Neural cell (in vitro differentiated cells): ENCODE measurements at regions not wholly inside any gene's neighbourhood (a gene's known extent, or its start where the extent isn't known, plus 50 kb on each side); places are given as distances from the start of the nearest gene placed in this dataset.

Experiments
- H2AFZ ChIP-seq: fragments of 200-600, 300-800 bp; sonication (generic), shearing (Covaris generic); 2 replicates; pipeline ENCODE4 v1.6.0; 2014; ENCODE audit warnings: low read depth, mild to moderate bottlenecking, antibody characterized with exemption, low read length, moderate library complexity
- H3F3A ChIP-seq: fragments of 200-600 bp; shearing (Covaris generic); 2 replicates; pipeline ENCODE4 v1.6.1; 2016; ENCODE audit warnings: mild to moderate bottlenecking, moderate library complexity, mixed read lengths, antibody characterized with exemption, low read length; ENCODE audit not compliant: insufficient read depth, poor library complexity, severe bottlenecking
- H3K27ac ChIP-seq: fragments of 200-600, 300-800 bp; sonication (generic), shearing (Covaris generic); 2 replicates; pipeline ENCODE4 v1.5.1; 2014; ENCODE audit warnings: mild to moderate bottlenecking, low read length, moderate library complexity
- H3K27me3 ChIP-seq: fragments of 300-800, 200-600 bp; sonication (generic), shearing (Covaris generic); 2 replicates; pipeline ENCODE4 v1.6.0; 2014; ENCODE audit warnings: mild to moderate bottlenecking, low read depth, low read length, moderate library complexity; ENCODE audit not compliant: insufficient read depth
- H3K36me3 ChIP-seq: fragments of 300-800, 200-600 bp; sonication (generic), shearing (Covaris generic); 2 replicates; pipeline ENCODE4 v1.5.1; 2014; ENCODE audit warnings: mild to moderate bottlenecking, antibody characterized with exemption, low read length, moderate library complexity; ENCODE audit not compliant: insufficient read depth
- H3K4me2 ChIP-seq: fragments of 300-800, 200-600 bp; sonication (generic), shearing (Covaris generic); 2 replicates; pipeline ENCODE4 v1.6.0; 2014; ENCODE audit warnings: mild to moderate bottlenecking, low read length
- H3K4me3 ChIP-seq: fragments of 300-800, 200-600 bp; sonication (generic), shearing (Covaris generic); 2 replicates; pipeline ENCODE4 v1.5.1; 2014; ENCODE audit warnings: mild to moderate bottlenecking, low read length, moderate library complexity
- H3K79me2 ChIP-seq: fragments of 200-600 bp; shearing (Covaris generic); replicated peaks from 2 replicates; pipeline ENCODE4 v1.6.0; 2014; ENCODE audit warnings: mild to moderate bottlenecking, low read length, moderate library complexity; ENCODE audit not compliant: insufficient read depth
- H3K9ac ChIP-seq: fragments of 300-800, 200-600 bp; sonication (generic), shearing (Covaris generic); 2 replicates; pipeline ENCODE4 v1.6.1; 2016; ENCODE audit warnings: mild to moderate bottlenecking, low read length, mixed read lengths
- H3K9me2 ChIP-seq: fragments of 200-600 bp; shearing (Covaris generic); 2 replicates; pipeline ENCODE4 v1.6.1; 2016; ENCODE audit warnings: mild to moderate bottlenecking, low read length, mixed read lengths; ENCODE audit not compliant: insufficient read depth
- H3K9me3 ChIP-seq: fragments of 200-600, 300-800 bp; sonication (generic), shearing (Covaris generic); 2 replicates; pipeline ENCODE4 v1.6.1; 2016; ENCODE audit warnings: mild to moderate bottlenecking, mixed run types, low read length, moderate library complexity, mixed read lengths
- H4K20me1 ChIP-seq: fragments of 200-600 bp; shearing (Covaris generic); 2 replicates; pipeline ENCODE4 v1.6.1; 2016; ENCODE audit warnings: mild to moderate bottlenecking, mixed run types; ENCODE audit not compliant: insufficient read depth
- EP300 ChIP-seq: fragments of 450-650 bp; conservative IDR thresholded peaks from 2 replicates; pipeline ENCODE4 v1.6.1; 2014; ENCODE audit warnings: antibody characterized with exemption, mild to moderate bottlenecking, moderate library complexity; ENCODE audit not compliant: poor library complexity, severe bottlenecking
- EZH2 ChIP-seq: fragments of 200-600, 300-800 bp; shearing (Covaris generic), sonication (generic); IDR thresholded peaks from 2 replicates; pipeline ENCODE4 v1.6.1; 2014; ENCODE audit warnings: antibody characterized with exemption, low read length, borderline replicate concordance, mild to moderate bottlenecking; ENCODE audit not compliant: insufficient read depth, poor library complexity, severe bottlenecking
- MXI1 ChIP-seq: fragments of 450-650 bp; conservative IDR thresholded peaks from 2 replicates; pipeline ENCODE4 v1.6.1; 2014; ENCODE audit warnings: antibody characterized with exemption, mild to moderate bottlenecking; ENCODE audit not compliant: poor library complexity, severe bottlenecking
- POLR2AphosphoS5 ChIP-seq: IDR thresholded peaks from 2 replicates; pipeline ENCODE4 v1.6.1; 2012
- RAD21 ChIP-seq: fragments of 450-650 bp; conservative IDR thresholded peaks from 2 replicates; pipeline ENCODE4 v1.6.1; 2014; ENCODE audit warnings: antibody characterized with exemption, mild to moderate bottlenecking, moderate library complexity
- SMC3 ChIP-seq: fragments of 450-650 bp; conservative IDR thresholded peaks from 2 replicates; pipeline ENCODE4 v1.6.1; 2014; ENCODE audit warnings: antibody characterized with exemption, mild to moderate bottlenecking, moderate library complexity; ENCODE audit not compliant: poor library complexity
- TAF1 ChIP-seq: IDR thresholded peaks from 2 replicates; pipeline ENCODE4 v1.6.1; 2012; ENCODE audit warnings: low read depth
- TF ChIP-seq, protein P1 (sequence below): fragments of 450-650 bp; IDR thresholded peaks from 2 replicates; pipeline ENCODE4 v1.5.1; 2014; ENCODE audit warnings: antibody characterized with exemption, mild to moderate bottlenecking, moderate library complexity; ENCODE audit not compliant: poor library complexity, severe bottlenecking
- TF ChIP-seq, protein P2 (sequence below): IDR thresholded peaks from 2 replicates; pipeline ENCODE4 v1.6.1; 2012; ENCODE audit warnings: borderline replicate concordance

- TF ChIP-seq EP300 = no peak
Measured at GRCh38 chr2:136058262-136058661, 59.7 kb downstream of the CXCR4 start (continued).

DNA sequence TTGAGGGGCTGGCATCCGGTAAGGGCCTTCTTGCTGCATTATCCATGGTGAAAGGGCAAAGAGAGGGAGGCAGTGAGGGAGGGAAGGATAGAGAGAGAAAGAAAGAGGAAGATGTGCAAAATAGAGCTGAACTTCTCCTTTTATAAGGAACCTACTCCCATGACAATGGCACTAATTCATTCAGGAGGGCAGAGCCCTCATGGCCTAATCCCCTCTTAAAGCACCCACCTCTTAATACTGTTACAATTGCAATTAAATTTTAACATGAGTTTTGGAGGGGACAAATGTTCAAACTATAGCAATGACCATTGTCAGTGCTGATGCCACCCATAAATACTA is 60.2 kb downstream of the CXCR4 start:
- H3K9me3 ChIP-seq = no peaks in the 10 kb centered on the region
- no peaks in the 10 kb centered on the region for H3K9me2 ChIP-seq
- no peak overlapping the region for H3K27ac ChIP-seq
- no peak for TF ChIP-seq POLR2AphosphoS5
- TF ChIP-seq, protein P1, sequence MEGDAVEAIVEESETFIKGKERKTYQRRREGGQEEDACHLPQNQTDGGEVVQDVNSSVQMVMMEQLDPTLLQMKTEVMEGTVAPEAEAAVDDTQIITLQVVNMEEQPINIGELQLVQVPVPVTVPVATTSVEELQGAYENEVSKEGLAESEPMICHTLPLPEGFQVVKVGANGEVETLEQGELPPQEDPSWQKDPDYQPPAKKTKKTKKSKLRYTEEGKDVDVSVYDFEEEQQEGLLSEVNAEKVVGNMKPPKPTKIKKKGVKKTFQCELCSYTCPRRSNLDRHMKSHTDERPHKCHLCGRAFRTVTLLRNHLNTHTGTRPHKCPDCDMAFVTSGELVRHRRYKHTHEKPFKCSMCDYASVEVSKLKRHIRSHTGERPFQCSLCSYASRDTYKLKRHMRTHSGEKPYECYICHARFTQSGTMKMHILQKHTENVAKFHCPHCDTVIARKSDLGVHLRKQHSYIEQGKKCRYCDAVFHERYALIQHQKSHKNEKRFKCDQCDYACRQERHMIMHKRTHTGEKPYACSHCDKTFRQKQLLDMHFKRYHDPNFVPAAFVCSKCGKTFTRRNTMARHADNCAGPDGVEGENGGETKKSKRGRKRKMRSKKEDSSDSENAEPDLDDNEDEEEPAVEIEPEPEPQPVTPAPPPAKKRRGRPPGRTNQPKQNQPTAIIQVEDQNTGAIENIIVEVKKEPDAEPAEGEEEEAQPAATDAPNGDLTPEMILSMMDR = no peak
- TF ChIP-seq, protein P2, sequence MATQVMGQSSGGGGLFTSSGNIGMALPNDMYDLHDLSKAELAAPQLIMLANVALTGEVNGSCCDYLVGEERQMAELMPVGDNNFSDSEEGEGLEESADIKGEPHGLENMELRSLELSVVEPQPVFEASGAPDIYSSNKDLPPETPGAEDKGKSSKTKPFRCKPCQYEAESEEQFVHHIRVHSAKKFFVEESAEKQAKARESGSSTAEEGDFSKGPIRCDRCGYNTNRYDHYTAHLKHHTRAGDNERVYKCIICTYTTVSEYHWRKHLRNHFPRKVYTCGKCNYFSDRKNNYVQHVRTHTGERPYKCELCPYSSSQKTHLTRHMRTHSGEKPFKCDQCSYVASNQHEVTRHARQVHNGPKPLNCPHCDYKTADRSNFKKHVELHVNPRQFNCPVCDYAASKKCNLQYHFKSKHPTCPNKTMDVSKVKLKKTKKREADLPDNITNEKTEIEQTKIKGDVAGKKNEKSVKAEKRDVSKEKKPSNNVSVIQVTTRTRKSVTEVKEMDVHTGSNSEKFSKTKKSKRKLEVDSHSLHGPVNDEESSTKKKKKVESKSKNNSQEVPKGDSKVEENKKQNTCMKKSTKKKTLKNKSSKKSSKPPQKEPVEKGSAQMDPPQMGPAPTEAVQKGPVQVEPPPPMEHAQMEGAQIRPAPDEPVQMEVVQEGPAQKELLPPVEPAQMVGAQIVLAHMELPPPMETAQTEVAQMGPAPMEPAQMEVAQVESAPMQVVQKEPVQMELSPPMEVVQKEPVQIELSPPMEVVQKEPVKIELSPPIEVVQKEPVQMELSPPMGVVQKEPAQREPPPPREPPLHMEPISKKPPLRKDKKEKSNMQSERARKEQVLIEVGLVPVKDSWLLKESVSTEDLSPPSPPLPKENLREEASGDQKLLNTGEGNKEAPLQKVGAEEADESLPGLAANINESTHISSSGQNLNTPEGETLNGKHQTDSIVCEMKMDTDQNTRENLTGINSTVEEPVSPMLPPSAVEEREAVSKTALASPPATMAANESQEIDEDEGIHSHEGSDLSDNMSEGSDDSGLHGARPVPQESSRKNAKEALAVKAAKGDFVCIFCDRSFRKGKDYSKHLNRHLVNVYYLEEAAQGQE = no peak
- no peaks in the 10 kb centered on the region for H4K20me1 ChIP-seq
- H3K4me2 ChIP-seq = no peak overlapping the region
- H2AFZ ChIP-seq = no peak overlapping the region
- no peaks in the 10 kb centered on the region for H3K27me3 ChIP-seq
- H3K36me3 ChIP-seq = no peaks in the 10 kb centered on the region
- no peak overlapping the region for H3K4me3 ChIP-seq
- no peaks in the 10 kb centered on the region for H3F3A ChIP-seq
- H3K9ac ChIP-seq = no peak overlapping the region
- H3K79me2 ChIP-seq = no peaks in the 10 kb centered on the region

GRCh38 chr2:136057023-136057801 is 60.7 kb downstream of the CXCR4 start:
- H4K20me1 ChIP-seq = no peaks in the 10 kb centered on the region
- H3K4me2 ChIP-seq = no peak overlapping the region
- H2AFZ ChIP-seq = no peak overlapping the region
- H3K9me3 ChIP-seq = no peaks in the 10 kb centered on the region
- H3K9me2 ChIP-seq = no peaks in the 10 kb centered on the region
- H3K79me2 ChIP-seq = no peaks in the 10 kb centered on the region
- H3K36me3 ChIP-seq = no peaks in the 10 kb centered on the region
- TF ChIP-seq SMC3 = no peak
- TF ChIP-seq, protein P1 = no peak
- TF ChIP-seq RAD21 = no peak
- no peak for TF ChIP-seq EP300
- no peak for TF ChIP-seq EZH2
- TF ChIP-seq TAF1 = no peak
- no peak for TF ChIP-seq MXI1
- TF ChIP-seq, protein P2 = no peak
- TF ChIP-seq POLR2AphosphoS5 = no peak
- no peak overlapping the region for H3K9ac ChIP-seq
- H3K4me3 ChIP-seq = no peak overlapping the region
- no peak overlapping the region for H3K27ac ChIP-seq
- no peaks in the 10 kb centered on the region for H3K27me3 ChIP-seq
- no peaks in the 10 kb centered on the region for H3F3A ChIP-seq
